GM12878 (cell line): ENCODE measurements at regions not wholly inside any gene's neighbourhood (a gene's known extent, or its start where the extent isn't known, plus 50 kb on each side); places are given as distances from the start of the nearest gene placed in this dataset.

Experiments
- CEBPB ChIP-seq, 2 experiments: fragments of 150-350 bp in 1 of 2; IDR thresholded peaks; 2 replicates each; pipeline ENCODE4 v1.6.1; 2012 to 2014; ENCODE audit warnings: low read depth in 2 of 2, low read length in 2 of 2, borderline replicate concordance in 1 of 2, inconsistent platforms in 1 of 2
- CHD2 ChIP-seq: IDR thresholded peaks from 2 replicates; pipeline ENCODE4 v1.6.1; 2011; ENCODE audit warnings: low read depth, low read length, improper control_type of control experiment, borderline replicate concordance
- EZH2 ChIP-seq: IDR thresholded peaks from 2 replicates; pipeline ENCODE4 v1.6.1; 2012; ENCODE audit warnings: low read depth, mild to moderate bottlenecking, control low read depth, inconsistent platforms, low read length, borderline replicate concordance; ENCODE audit not compliant: control insufficient read depth
- HCFC1 ChIP-seq: fragments of 150-350 bp; IDR thresholded peaks from 2 replicates; pipeline ENCODE4 v1.6.1; 2014; ENCODE audit warnings: low read length
- HDAC2 ChIP-seq: fragments of 200-600 bp; sonication (generic); IDR thresholded peaks from 2 replicates; pipeline ENCODE4 v1.6.1; 2017
- JUND ChIP-seq: IDR thresholded peaks from 2 replicates; pipeline ENCODE4 v1.6.1; 2012; ENCODE audit warnings: low read depth, mild to moderate bottlenecking, low read length, improper control_type of control experiment, moderate library complexity
- MXI1 ChIP-seq: fragments of 150-350 bp; IDR thresholded peaks from 2 replicates; pipeline ENCODE4 v1.6.1; 2011; ENCODE audit warnings: low read depth, mild to moderate bottlenecking, inconsistent platforms, low read length, improper control_type of control experiment
- POLR2A ChIP-seq: IDR thresholded peaks from 2 replicates; pipeline ENCODE4 v1.6.1; 2011; ENCODE audit warnings: low read depth, mild to moderate bottlenecking, low read length
- POLR2AphosphoS5 ChIP-seq: IDR thresholded peaks from 2 replicates; pipeline ENCODE4 v1.6.1; 2011; ENCODE audit warnings: mild to moderate bottlenecking, low read length, inconsistent platforms
- SIN3A ChIP-seq: IDR thresholded peaks from 2 replicates; pipeline ENCODE4 v1.6.1; 2012; ENCODE audit warnings: low read depth, low read length, improper control_type of control experiment
- TF ChIP-seq, protein P1 (sequence below), 3 experiments: IDR thresholded peaks in 2 of 3; conservative IDR thresholded peaks in 1 of 3; 2 replicates each; pipeline ENCODE4 v1.5.1; 2011; ENCODE audit warnings: low read depth in 3 of 3, low read length in 3 of 3, mild to moderate bottlenecking in 3 of 3, control low read depth in 2 of 3, moderate library complexity in 2 of 3, inconsistent platforms in 1 of 3, mixed read lengths in 1 of 3; ENCODE audit not compliant: control insufficient read depth in 2 of 3, insufficient read depth in 1 of 3; ENCODE audit errors: extremely low read depth in 1 of 3
- TF ChIP-seq, protein P2 (sequence below): IDR thresholded peaks from 2 replicates; pipeline ENCODE4 v1.6.1; 2012; ENCODE audit warnings: low read depth, low read length, improper control_type of control experiment

DNA sequence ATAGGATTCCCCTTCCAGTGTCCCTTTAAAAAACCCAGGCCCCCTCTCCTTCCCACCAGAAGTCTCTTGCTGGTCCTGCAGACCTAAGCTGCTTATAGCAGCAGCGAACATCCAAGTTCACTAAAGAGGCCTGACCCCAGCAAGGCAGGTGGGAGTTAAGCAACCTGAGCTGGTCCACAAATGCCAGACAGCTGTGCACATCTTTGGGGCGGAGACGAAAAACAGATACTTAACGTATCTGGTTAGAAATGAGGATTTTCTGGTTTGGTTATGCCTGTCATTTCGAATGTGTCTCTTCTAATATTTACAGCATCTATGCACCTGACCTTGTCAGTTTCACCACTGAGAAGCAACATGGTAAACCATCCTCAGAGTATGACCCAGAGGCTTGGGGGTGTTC, 87.8 kb downstream of the SLC2A10 start:
- TF ChIP-seq, protein P1, sequence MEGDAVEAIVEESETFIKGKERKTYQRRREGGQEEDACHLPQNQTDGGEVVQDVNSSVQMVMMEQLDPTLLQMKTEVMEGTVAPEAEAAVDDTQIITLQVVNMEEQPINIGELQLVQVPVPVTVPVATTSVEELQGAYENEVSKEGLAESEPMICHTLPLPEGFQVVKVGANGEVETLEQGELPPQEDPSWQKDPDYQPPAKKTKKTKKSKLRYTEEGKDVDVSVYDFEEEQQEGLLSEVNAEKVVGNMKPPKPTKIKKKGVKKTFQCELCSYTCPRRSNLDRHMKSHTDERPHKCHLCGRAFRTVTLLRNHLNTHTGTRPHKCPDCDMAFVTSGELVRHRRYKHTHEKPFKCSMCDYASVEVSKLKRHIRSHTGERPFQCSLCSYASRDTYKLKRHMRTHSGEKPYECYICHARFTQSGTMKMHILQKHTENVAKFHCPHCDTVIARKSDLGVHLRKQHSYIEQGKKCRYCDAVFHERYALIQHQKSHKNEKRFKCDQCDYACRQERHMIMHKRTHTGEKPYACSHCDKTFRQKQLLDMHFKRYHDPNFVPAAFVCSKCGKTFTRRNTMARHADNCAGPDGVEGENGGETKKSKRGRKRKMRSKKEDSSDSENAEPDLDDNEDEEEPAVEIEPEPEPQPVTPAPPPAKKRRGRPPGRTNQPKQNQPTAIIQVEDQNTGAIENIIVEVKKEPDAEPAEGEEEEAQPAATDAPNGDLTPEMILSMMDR (IDR thresholded peaks at IDR 0.05 in 2 of 3, conservative IDR thresholded peaks at IDR 0.05 in 1 of 3; ENCODE audit: control insufficient read depth in 2 of 3, extremely low read depth in 1 of 3, insufficient read depth in 1 of 3, low read depth in 3 of 3, low read length in 3 of 3) = no peak
- no peak for TF ChIP-seq SIN3A
- no peak for TF ChIP-seq HDAC2
- no peak for TF ChIP-seq POLR2AphosphoS5
- TF ChIP-seq POLR2A = no peak
- no peak for TF ChIP-seq CHD2
- TF ChIP-seq, protein P2, sequence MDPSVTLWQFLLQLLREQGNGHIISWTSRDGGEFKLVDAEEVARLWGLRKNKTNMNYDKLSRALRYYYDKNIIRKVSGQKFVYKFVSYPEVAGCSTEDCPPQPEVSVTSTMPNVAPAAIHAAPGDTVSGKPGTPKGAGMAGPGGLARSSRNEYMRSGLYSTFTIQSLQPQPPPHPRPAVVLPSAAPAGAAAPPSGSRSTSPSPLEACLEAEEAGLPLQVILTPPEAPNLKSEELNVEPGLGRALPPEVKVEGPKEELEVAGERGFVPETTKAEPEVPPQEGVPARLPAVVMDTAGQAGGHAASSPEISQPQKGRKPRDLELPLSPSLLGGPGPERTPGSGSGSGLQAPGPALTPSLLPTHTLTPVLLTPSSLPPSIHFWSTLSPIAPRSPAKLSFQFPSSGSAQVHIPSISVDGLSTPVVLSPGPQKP = no peak
- no peak for TF ChIP-seq JUND
- TF ChIP-seq HCFC1 = no peak
- no peak for TF ChIP-seq EZH2
- TF ChIP-seq MXI1 = no peak
- no peak for TF ChIP-seq CEBPB (IDR thresholded peaks at IDR 0.05; ENCODE audit: borderline replicate concordance in 1 of 2, low read depth in 2 of 2, low read length in 2 of 2)
